Mucosa of descending colon (tissue), 3 donors: ENCODE measurements at regions not wholly inside any gene's neighbourhood (a gene's known extent, or its start where the extent isn't known, plus 50 kb on each side); places are given as distances from the start of the nearest gene placed in this dataset.
A peak's percentile ranks its signal among the peaks of the same experiment; 100 is the strongest.

Experiments
- ATAC-seq: fragments of 200-7000 bp; cut with Tn5 transposase; one replicate; pipeline ENCODE4 v1.9.1; 2020; ENCODE audit warnings: mild to moderate bottlenecking, moderate library complexity
- DNase-seq, 3 donors: peaks; one replicate each; pipeline ENCODE4 v3.0.0-alpha.2; 2020
- H3K36me3 ChIP-seq: fragments of 200-600 bp; one replicate; pipeline ENCODE4 v1.8.0; 2021; ENCODE audit warnings: low read depth, mild to moderate bottlenecking
- H3K4me1 ChIP-seq: fragments of 200-600 bp; one replicate; pipeline ENCODE4 v1.8.0; 2021; ENCODE audit warnings: low read depth, mild to moderate bottlenecking
- H3K4me3 ChIP-seq: fragments of 200-600 bp; one replicate; pipeline ENCODE4 v1.8.0; 2021; ENCODE audit warnings: mild to moderate bottlenecking
- H3K9me3 ChIP-seq: fragments of 200-600 bp; one replicate; pipeline ENCODE4 v1.8.0; 2021; ENCODE audit warnings: mild to moderate bottlenecking
- intact Hi-C, 2 donors: fragments of 100-400 bp; cut with DNase I in 1 of 2; cut with micrococcal nuclease in 1 of 2; formaldehyde crosslinking; loops; one replicate each; pipeline versions ENCODE4 v1.11.0 to v1.11.1; 2022; cut with DNase I, micrococcal nuclease
- TF ChIP-seq, protein P1 (sequence below): fragments of 200-600 bp; IDR thresholded peaks from one replicate; pipeline ENCODE4 v1.8.0; 2022; ENCODE audit warnings: antibody characterized with exemption, mild to moderate bottlenecking
- donor health status: DM: no; HTN: no; CAD: no; lungs with moderate emphysema.
- donor health status: DM: no; HTN: no; CAD: no.
- donor health status: DM: no; HTN: yes; CAD: no.

DNA sequence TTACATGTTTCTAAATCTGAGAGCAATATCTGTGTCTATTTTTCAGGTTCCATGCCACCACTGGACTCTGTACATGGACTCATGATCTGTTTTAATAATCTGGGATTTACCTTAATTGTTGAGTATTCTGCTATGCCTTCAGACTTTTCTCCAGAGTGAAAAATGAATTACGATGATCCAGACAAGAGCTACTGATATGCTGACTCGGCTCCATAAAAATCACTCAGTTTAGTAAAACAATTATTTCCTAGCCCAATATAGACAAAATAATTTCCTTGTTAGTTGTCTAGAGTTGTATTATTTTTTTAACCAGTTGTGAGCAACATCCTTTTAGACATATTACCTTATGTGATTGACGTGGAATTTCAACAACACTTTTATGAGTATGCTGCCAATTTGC is 736.8 kb downstream of the RFPL4B start:
- no peak for DNase-seq
- H3K36me3 ChIP-seq, result no peaks in the 10 kb centered on the region
- no peaks in the 10 kb centered on the region for H3K9me3 ChIP-seq
- no peaks in the 10 kb centered on the region for H3K4me1 ChIP-seq
- intact Hi-C loops, result no loop called here
- ATAC-seq, result no peak
- no peak overlapping the region for H3K4me3 ChIP-seq
- TF ChIP-seq, protein P1, sequence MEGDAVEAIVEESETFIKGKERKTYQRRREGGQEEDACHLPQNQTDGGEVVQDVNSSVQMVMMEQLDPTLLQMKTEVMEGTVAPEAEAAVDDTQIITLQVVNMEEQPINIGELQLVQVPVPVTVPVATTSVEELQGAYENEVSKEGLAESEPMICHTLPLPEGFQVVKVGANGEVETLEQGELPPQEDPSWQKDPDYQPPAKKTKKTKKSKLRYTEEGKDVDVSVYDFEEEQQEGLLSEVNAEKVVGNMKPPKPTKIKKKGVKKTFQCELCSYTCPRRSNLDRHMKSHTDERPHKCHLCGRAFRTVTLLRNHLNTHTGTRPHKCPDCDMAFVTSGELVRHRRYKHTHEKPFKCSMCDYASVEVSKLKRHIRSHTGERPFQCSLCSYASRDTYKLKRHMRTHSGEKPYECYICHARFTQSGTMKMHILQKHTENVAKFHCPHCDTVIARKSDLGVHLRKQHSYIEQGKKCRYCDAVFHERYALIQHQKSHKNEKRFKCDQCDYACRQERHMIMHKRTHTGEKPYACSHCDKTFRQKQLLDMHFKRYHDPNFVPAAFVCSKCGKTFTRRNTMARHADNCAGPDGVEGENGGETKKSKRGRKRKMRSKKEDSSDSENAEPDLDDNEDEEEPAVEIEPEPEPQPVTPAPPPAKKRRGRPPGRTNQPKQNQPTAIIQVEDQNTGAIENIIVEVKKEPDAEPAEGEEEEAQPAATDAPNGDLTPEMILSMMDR, result no peak

DNA sequence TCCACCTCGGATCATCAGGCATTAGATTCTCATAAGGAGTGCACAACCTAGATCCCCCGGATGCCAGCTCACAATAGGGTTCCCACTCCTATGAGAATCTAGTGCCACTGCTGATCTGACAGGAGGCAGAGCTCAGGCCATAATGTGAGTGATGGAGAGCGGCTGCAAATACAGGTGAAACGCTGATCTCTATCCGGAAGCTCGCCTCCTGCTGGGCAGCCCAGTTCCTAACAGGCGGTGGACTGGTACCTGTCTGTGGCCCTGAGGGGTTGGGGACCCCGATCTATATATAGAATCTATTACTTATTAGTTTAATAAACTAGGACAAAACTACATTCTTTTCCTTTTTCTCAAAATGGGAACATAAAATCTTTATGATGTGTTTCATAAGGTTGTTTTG is 741.9 kb downstream of the RFPL4B start:
- ATAC-seq, result no peak
- Histone ChIP-seq H3K36me3 (no peaks in the 10 kb centered on the region), H3K9me3 (no peaks in the 10 kb centered on the region)

DNA sequence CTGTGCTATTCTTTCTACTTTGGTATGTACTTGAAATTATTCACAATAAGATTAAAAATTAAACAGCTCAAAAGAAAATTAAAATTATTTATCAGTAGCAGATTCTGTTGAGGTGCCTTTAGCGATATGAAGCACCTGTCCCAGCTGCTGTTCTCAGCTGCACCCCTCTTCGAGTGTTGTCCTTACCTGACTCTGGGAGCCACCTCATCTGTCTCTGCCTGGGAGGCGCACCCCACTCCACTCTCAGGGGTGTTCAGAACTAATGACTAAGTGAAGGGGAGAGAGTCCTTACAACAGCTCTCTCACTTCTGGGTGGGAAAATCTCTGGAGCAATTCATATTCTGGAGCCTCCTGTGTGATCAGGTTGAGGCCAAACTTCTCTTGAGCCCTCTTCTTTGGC is 745.7 kb downstream of the RFPL4B start:
- H3K36me3 ChIP-seq, result no peaks in the 10 kb centered on the region
- DNase-seq (no peak), ATAC-seq (no peak)
- H3K9me3 ChIP-seq, result no peaks in the 10 kb centered on the region
- intact Hi-C loops, result no loop called here
- H3K4me3 ChIP-seq, result no peak overlapping the region
- TF ChIP-seq, protein P1, result no peak
- H3K4me1 ChIP-seq, result no peaks in the 10 kb centered on the region

More for the DNA sequence above, 741.9 kb downstream of the RFPL4B start:
- Histone ChIP-seq H3K4me1 (no peaks in the 10 kb centered on the region), H3K4me3 (no peak overlapping the region)
- intact Hi-C loops, result no loop called here
- TF ChIP-seq, protein P1, result no peak
- peak in 1 of 3 donors; percentile 18 for DNase-seq

DNA sequence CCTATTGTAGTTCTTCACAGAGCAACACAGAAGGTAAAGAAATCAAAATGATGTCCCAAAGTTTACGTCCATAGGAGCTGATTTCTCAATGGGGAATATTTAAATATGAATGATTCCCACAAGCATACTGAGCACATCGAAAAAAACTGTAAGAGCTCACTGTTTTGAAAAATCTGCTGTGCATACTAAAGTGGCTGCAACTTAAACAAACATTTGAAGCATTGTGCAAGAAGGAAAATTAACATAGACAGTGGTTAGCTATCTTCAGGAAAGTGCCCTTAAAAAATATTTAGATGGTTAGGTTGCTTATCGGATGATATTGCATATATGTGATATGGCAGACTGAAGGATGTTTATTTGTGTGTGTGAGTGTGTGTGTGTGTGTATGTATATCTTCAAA is 747.6 kb downstream of the RFPL4B start:
- no peaks in the 10 kb centered on the region for H3K4me1 ChIP-seq
- TF ChIP-seq, protein P1, result no peak
- DNase-seq (no peak), ATAC-seq (no peak)
- intact Hi-C loops, result no loop called here
- no peak overlapping the region for H3K4me3 ChIP-seq
- no peaks in the 10 kb centered on the region for H3K9me3 ChIP-seq
- H3K36me3 ChIP-seq, result no peaks in the 10 kb centered on the region

DNA sequence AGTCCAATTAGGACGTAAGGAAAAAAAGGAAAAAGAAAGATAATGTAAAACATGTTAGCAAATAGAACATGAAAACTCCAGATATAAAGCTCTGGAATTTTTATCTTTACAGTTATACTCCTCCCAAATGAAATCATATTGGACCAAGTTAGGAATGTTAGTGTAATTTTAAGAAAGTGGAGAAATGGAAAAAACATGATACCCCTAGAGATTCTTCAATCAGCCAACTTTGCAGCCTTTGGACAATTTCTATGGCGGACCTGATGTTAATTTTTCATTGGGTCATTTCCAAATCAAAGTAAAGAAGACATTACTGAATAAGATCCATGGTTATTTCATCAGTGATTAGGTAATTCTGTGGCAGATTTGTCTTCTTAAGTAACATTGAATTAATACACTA is 748.7 kb downstream of the RFPL4B start:
- ATAC-seq (no peak), DNase-seq (no peak)
- no peaks in the 10 kb centered on the region for H3K36me3 ChIP-seq
- intact Hi-C loops, result no loop called here
- H3K4me3 ChIP-seq, result no peak overlapping the region
- TF ChIP-seq, protein P1, result no peak
- no peaks in the 10 kb centered on the region for H3K9me3 ChIP-seq
- no peaks in the 10 kb centered on the region for H3K4me1 ChIP-seq

DNA sequence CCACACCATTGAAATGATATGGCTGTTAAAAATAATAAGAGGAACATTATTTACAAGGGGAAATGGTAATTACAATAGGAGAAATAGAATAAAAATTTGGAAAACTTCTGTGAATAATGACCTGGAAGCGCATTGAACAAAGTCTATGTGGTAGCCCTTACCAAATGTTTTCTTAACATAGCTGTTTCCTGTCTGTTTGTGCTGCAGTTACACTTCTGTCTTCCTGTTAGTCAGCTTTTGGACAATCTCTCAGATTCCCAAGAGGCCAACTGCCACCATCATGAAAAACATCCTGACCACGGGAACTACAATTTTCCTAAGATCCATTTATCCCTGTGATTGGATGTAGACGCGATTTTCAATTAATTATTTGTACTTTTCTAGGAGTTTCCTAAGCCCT is 754.4 kb upstream of the MARCKS start:
- intact Hi-C loops, result no loop called here
- no peak for ATAC-seq
- TF ChIP-seq, protein P1, result no peak
- no peaks in the 10 kb centered on the region for H3K4me1 ChIP-seq
- no peak overlapping the region for H3K4me3 ChIP-seq
- H3K9me3 ChIP-seq, result no peaks in the 10 kb centered on the region
- H3K36me3 ChIP-seq, result no peaks in the 10 kb centered on the region
- no peak for DNase-seq
